ENCODE measurements at regions not wholly inside any gene's neighbourhood (a gene's known extent, or its start where the extent isn't known, plus 50 kb on each side); places are given as distances from the start of the nearest gene placed in this dataset.

DNA sequence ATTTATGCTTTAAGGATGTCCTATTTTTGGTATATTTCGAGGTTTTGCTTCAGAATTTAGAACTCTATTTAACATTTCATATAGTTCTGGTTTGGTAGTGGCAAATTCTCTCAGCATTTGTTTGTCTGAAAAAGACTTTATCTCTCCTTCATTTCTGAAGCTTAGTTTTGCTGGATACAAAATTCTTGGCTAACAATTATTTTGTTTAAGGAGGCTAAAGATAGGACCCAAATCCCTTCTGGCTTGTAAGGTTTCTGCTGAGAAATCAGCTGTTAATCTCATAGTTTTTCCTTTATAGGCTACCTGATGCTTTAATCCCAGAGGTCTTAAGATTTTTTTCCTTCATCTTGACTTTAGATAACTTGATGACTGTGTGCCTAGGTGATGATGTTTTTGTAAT is 162.7 kb upstream of the B3GAT2 start:
- H3K9me3 ChIP-seq (ENCODE audit: insufficient read depth, low read depth, low read length), result no peaks in the 10 kb centered on the region
- no peaks in the 10 kb centered on the region for H3K79me2 ChIP-seq (ENCODE audit: control insufficient read depth, insufficient read depth, low read length, poor library complexity)
- no peaks in the 10 kb centered on the region for H3K36me3 ChIP-seq (ENCODE audit: control insufficient read depth in 1 of 2, insufficient read depth in 2 of 2, low read length in 2 of 2)
- no peak overlapping the region for H3K18ac ChIP-seq (ENCODE audit: low read length)
- no peak overlapping the region for H3K14ac ChIP-seq (ENCODE audit: low read length)
- H4K91ac ChIP-seq (ENCODE audit: low read depth, low read length), result no peak overlapping the region
- H2BK5ac ChIP-seq (ENCODE audit: low read depth, low read length, poor library complexity), result no peak overlapping the region
- H3K4me2 ChIP-seq (ENCODE audit: low read length), result no peak overlapping the region
- H2AFZ ChIP-seq (ENCODE audit: insufficient read depth, low read length, poor library complexity), result no peak overlapping the region
- no peaks in the 10 kb centered on the region for H3K4me1 ChIP-seq (ENCODE audit: control insufficient read depth in 1 of 2, insufficient read depth in 2 of 2, low read length in 2 of 2)
- H3K9ac ChIP-seq (ENCODE audit: low read length), result no peak overlapping the region
- H4K12ac ChIP-seq (ENCODE audit: low read depth, low read length), result no peak overlapping the region
- no peak overlapping the region for H2BK12ac ChIP-seq (ENCODE audit: low read length)
- no peak overlapping the region for H3K4me3 ChIP-seq (ENCODE audit: low read depth, low read length)
- no peak for DNase-seq
- H2AK5ac ChIP-seq (ENCODE audit: low read length), result no peak overlapping the region
- H2BK120ac ChIP-seq (ENCODE audit: insufficient read depth, low read length, poor library complexity), result no peak overlapping the region
- H3K23ac ChIP-seq (ENCODE audit: low read length), result no peak overlapping the region
- no peaks in the 10 kb centered on the region for H3K27me3 ChIP-seq (ENCODE audit: insufficient read depth, low read length)
- no peak overlapping the region for H3K4ac ChIP-seq (ENCODE audit: low read depth, low read length)
- no peak overlapping the region for H4K8ac ChIP-seq (ENCODE audit: low read depth, low read length)
- no CpG with 5 or more reads among the region's 1 CpG for WGBS (ENCODE audit: extremely low coverage, insufficient coverage, insufficient read length)
- no peak overlapping the region for H3K27ac ChIP-seq (ENCODE audit: low read depth, low read length)
- no peaks in the 10 kb centered on the region for H3K79me1 ChIP-seq (ENCODE audit: low read length)

DNA sequence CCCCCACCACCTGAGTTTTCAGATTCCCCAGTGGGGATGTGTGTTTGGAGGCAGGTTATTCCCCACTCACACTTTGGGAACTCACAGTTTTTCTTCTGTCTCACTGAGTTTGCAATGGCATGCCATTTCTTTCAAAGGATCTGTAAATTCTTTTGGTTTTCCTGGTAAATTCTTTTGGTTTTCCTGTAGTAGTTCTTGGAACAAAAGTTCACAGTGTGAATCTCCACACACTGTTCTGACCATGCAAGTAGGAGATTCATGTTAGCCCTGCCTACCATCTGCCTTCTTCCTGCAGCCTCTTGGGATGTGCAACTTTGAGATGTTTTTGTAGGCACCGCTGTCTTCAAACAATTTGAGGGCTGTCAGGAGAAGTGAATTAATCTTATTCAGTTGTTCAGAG is 165.6 kb upstream of the OGFRL1 start:
- Histone ChIP-seq H2BK5ac (ENCODE audit: low read depth, low read length, poor library complexity) (no peak overlapping the region), H3K27ac (ENCODE audit: low read depth, low read length) (no peak overlapping the region), H3K36me3 (ENCODE audit: control insufficient read depth in 1 of 2, insufficient read depth in 2 of 2, low read length in 2 of 2) (no peaks in the 10 kb centered on the region), H2AFZ (ENCODE audit: insufficient read depth, low read length, poor library complexity) (no peak overlapping the region), H3K18ac (ENCODE audit: low read length) (no peak overlapping the region), H3K9me3 (ENCODE audit: insufficient read depth, low read depth, low read length) (no peaks in the 10 kb centered on the region), H3K4me2 (ENCODE audit: low read length) (no peak overlapping the region), H3K27me3 (ENCODE audit: insufficient read depth, low read length) (no peaks in the 10 kb centered on the region), H4K91ac (ENCODE audit: low read depth, low read length) (no peak overlapping the region), H3K23ac (ENCODE audit: low read length) (no peak overlapping the region), H3K14ac (ENCODE audit: low read length) (no peak overlapping the region), H2AK5ac (ENCODE audit: low read length) (no peak overlapping the region), H4K8ac (ENCODE audit: low read depth, low read length) (no peak overlapping the region), H4K12ac (ENCODE audit: low read depth, low read length) (no peak overlapping the region), H3K79me1 (ENCODE audit: low read length) (no peaks in the 10 kb centered on the region), H3K4me1 (ENCODE audit: control insufficient read depth in 1 of 2, insufficient read depth in 2 of 2, low read length in 2 of 2) (no peaks in the 10 kb centered on the region), H2BK120ac (ENCODE audit: insufficient read depth, low read length, poor library complexity) (no peak overlapping the region), H3K4ac (ENCODE audit: low read depth, low read length) (no peak overlapping the region), H2BK12ac (ENCODE audit: low read length) (no peak overlapping the region), H3K79me2 (ENCODE audit: control insufficient read depth, insufficient read depth, low read length, poor library complexity) (no peaks in the 10 kb centered on the region), H3K9ac (ENCODE audit: low read length) (no peak overlapping the region), H3K4me3 (ENCODE audit: low read depth, low read length) (no peak overlapping the region)
- whole genome bisulfite sequencing (ENCODE audit: extremely low coverage, insufficient coverage, insufficient read length), result no CpG with 5 or more reads among the region's 1 CpG
- DNase-seq, result no peak

DNA sequence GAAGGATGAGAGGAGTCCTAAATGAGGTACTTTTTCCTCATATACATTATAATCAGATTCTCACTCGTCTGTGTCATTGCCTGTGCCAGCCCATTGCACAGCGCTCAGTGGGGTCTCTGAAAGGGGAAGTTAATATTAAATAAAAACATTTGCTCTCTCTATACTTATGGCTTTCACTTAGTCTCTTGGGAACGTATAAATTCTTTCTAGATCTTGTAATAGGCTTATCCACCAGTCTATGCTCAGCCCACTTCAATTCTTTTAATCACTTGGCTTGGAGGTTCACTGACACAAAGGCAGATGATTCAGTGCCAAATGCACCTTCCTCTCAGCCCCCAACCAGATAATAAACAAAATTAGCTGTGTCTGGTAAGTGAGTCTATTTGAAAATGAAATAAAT is 164.3 kb upstream of the OGFRL1 start:
- Histone ChIP-seq H3K9ac (ENCODE audit: low read length) (no peak overlapping the region), H3K9me3 (ENCODE audit: insufficient read depth, low read depth, low read length) (no peaks in the 10 kb centered on the region), H3K27me3 (ENCODE audit: insufficient read depth, low read length) (no peaks in the 10 kb centered on the region), H3K4me3 (ENCODE audit: low read depth, low read length) (no peak overlapping the region), H3K4me1 (ENCODE audit: control insufficient read depth in 1 of 2, insufficient read depth in 2 of 2, low read length in 2 of 2) (no peaks in the 10 kb centered on the region), H3K18ac (ENCODE audit: low read length) (no peak overlapping the region), H3K23ac (ENCODE audit: low read length) (no peak overlapping the region), H3K4ac (ENCODE audit: low read depth, low read length) (no peak overlapping the region), H2BK5ac (ENCODE audit: low read depth, low read length, poor library complexity) (no peak overlapping the region), H3K36me3 (ENCODE audit: control insufficient read depth in 1 of 2, insufficient read depth in 2 of 2, low read length in 2 of 2) (no peaks in the 10 kb centered on the region), H2BK120ac (ENCODE audit: insufficient read depth, low read length, poor library complexity) (no peak overlapping the region), H3K4me2 (ENCODE audit: low read length) (no peak overlapping the region), H3K79me1 (ENCODE audit: low read length) (no peaks in the 10 kb centered on the region), H4K91ac (ENCODE audit: low read depth, low read length) (no peak overlapping the region), H3K27ac (ENCODE audit: low read depth, low read length) (no peak overlapping the region), H2BK12ac (ENCODE audit: low read length) (no peak overlapping the region), H3K14ac (ENCODE audit: low read length) (no peak overlapping the region), H3K79me2 (ENCODE audit: control insufficient read depth, insufficient read depth, low read length, poor library complexity) (no peaks in the 10 kb centered on the region), H4K8ac (ENCODE audit: low read depth, low read length) (no peak overlapping the region), H2AK5ac (ENCODE audit: low read length) (no peak overlapping the region), H2AFZ (ENCODE audit: insufficient read depth, low read length, poor library complexity) (no peak overlapping the region), H4K12ac (ENCODE audit: low read depth, low read length) (no peak overlapping the region)
- WGBS (ENCODE audit: extremely low coverage, insufficient coverage, insufficient read length), result no CpG with 5 or more reads among the region's 3 CpGs
- no peak for DNase-seq

DNA sequence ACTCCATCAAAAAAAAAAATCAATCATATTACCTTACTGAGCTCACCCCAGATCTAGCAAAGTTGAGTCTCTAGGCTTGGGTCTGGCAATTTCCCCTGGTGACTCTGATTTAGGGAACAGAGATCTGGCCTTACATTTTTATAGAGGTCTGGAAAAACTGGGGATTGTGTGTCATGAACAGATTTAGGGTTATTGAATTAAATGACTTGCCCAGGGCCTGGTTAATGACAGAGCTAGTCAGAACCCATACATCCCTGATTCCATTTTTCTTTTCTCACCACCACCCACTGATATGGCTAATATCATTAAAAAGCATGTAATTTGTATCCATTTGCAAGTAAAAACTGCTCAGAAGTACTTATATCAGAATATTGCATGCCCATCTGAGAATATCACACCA is 163.4 kb upstream of the OGFRL1 start:
- Histone ChIP-seq H3K9me3 (ENCODE audit: insufficient read depth, low read depth, low read length) (no peaks in the 10 kb centered on the region), H2BK5ac (ENCODE audit: low read depth, low read length, poor library complexity) (no peak overlapping the region), H3K27ac (ENCODE audit: low read depth, low read length) (no peak overlapping the region), H3K4me2 (ENCODE audit: low read length) (no peak overlapping the region), H2AFZ (ENCODE audit: insufficient read depth, low read length, poor library complexity) (no peak overlapping the region), H4K12ac (ENCODE audit: low read depth, low read length) (no peak overlapping the region), H3K4me3 (ENCODE audit: low read depth, low read length) (no peak overlapping the region), H4K91ac (ENCODE audit: low read depth, low read length) (no peak overlapping the region), H3K36me3 (ENCODE audit: control insufficient read depth in 1 of 2, insufficient read depth in 2 of 2, low read length in 2 of 2) (no peaks in the 10 kb centered on the region), H3K79me2 (ENCODE audit: control insufficient read depth, insufficient read depth, low read length, poor library complexity) (no peaks in the 10 kb centered on the region), H2BK12ac (ENCODE audit: low read length) (no peak overlapping the region), H3K18ac (ENCODE audit: low read length) (no peak overlapping the region), H3K4me1 (ENCODE audit: control insufficient read depth in 1 of 2, insufficient read depth in 2 of 2, low read length in 2 of 2) (no peaks in the 10 kb centered on the region), H3K9ac (ENCODE audit: low read length) (no peak overlapping the region), H2BK120ac (ENCODE audit: insufficient read depth, low read length, poor library complexity) (no peak overlapping the region), H4K8ac (ENCODE audit: low read depth, low read length) (no peak overlapping the region), H3K79me1 (ENCODE audit: low read length) (no peaks in the 10 kb centered on the region), H3K27me3 (ENCODE audit: insufficient read depth, low read length) (no peaks in the 10 kb centered on the region), H2AK5ac (ENCODE audit: low read length) (no peak overlapping the region), H3K4ac (ENCODE audit: low read depth, low read length) (no peak overlapping the region), H3K23ac (ENCODE audit: low read length) (no peak overlapping the region), H3K14ac (ENCODE audit: low read length) (no peak overlapping the region)
- no peak for DNase-seq

DNA sequence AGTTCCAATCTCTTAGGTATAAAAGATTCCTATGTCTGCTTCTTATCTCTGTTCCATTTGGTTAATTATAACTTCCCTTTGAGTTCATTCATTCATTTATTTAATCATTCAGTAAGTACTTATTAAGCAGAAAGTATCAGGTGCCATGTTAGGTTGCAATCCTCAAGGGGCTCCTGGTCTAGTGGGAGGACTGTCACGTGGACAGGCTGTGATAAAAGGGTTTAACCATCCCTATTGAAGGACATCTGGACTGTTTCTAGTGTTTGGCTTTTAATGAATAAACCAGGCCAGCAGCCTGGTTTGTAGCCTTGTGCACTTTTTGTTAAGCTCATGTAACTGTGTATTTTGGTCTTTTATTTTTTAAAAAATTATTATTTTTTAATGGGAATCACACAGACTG is 162.1 kb upstream of the OGFRL1 start:
- no peak overlapping the region for H2AK5ac ChIP-seq (ENCODE audit: low read length)
- no peak overlapping the region for H4K91ac ChIP-seq (ENCODE audit: low read depth, low read length)
- no peak overlapping the region for H4K12ac ChIP-seq (ENCODE audit: low read depth, low read length)
- H3K9me3 ChIP-seq (ENCODE audit: insufficient read depth, low read depth, low read length), result no peaks in the 10 kb centered on the region
- DNase-seq, result no peak
- no peaks in the 10 kb centered on the region for H3K27me3 ChIP-seq (ENCODE audit: insufficient read depth, low read length)
- H3K4me3 ChIP-seq (ENCODE audit: low read depth, low read length), result no peak overlapping the region
- no peak overlapping the region for H3K27ac ChIP-seq (ENCODE audit: low read depth, low read length)
- no peaks in the 10 kb centered on the region for H3K79me2 ChIP-seq (ENCODE audit: control insufficient read depth, insufficient read depth, low read length, poor library complexity)
- no peak overlapping the region for H2BK120ac ChIP-seq (ENCODE audit: insufficient read depth, low read length, poor library complexity)
- no peak overlapping the region for H4K8ac ChIP-seq (ENCODE audit: low read depth, low read length)
- no peak overlapping the region for H3K14ac ChIP-seq (ENCODE audit: low read length)
- no peak overlapping the region for H2AFZ ChIP-seq (ENCODE audit: insufficient read depth, low read length, poor library complexity)
- H3K4ac ChIP-seq (ENCODE audit: low read depth, low read length), result no peak overlapping the region
- no peaks in the 10 kb centered on the region for H3K36me3 ChIP-seq (ENCODE audit: control insufficient read depth in 1 of 2, insufficient read depth in 2 of 2, low read length in 2 of 2)
- no peak overlapping the region for H3K23ac ChIP-seq (ENCODE audit: low read length)
- H3K9ac ChIP-seq (ENCODE audit: low read length), result no peak overlapping the region
- no peaks in the 10 kb centered on the region for H3K79me1 ChIP-seq (ENCODE audit: low read length)
- no peaks in the 10 kb centered on the region for H3K4me1 ChIP-seq (ENCODE audit: control insufficient read depth in 1 of 2, insufficient read depth in 2 of 2, low read length in 2 of 2)
- H2BK5ac ChIP-seq (ENCODE audit: low read depth, low read length, poor library complexity), result no peak overlapping the region
- no peak overlapping the region for H3K18ac ChIP-seq (ENCODE audit: low read length)
- no peak overlapping the region for H2BK12ac ChIP-seq (ENCODE audit: low read length)
- no peak overlapping the region for H3K4me2 ChIP-seq (ENCODE audit: low read length)
- WGBS (ENCODE audit: extremely low coverage, insufficient coverage, insufficient read length), result no CpG with 5 or more reads among the region's 1 CpG
